GM23338 (cell line): ENCODE measurements at regions not wholly inside any gene's neighbourhood (a gene's known extent, or its start where the extent isn't known, plus 50 kb on each side); places are given as distances from the start of the nearest gene placed in this dataset.
A peak's percentile ranks its signal among the peaks of the same experiment; 100 is the strongest.

Source experiments
- ATAC-seq: fragments of 200-7000 bp; cut with Tn5 transposase; 3 replicates; pipeline ENCODE4 v1.9.1; 2020
- DNase-seq: peaks from one replicate; pipeline ENCODE4 v3.0.0-alpha.2; 2015; ENCODE audit warnings: low spot score
- H2AFZ ChIP-seq: fragments of 200-600 bp; sonication (generic); 2 replicates; pipeline ENCODE4 v1.8.0; 2016; ENCODE audit warnings: antibody characterized with exemption, mild to moderate bottlenecking, moderate library complexity
- H3F3A ChIP-seq: fragments of 200-600 bp; sonication (generic); replicated peaks from 2 replicates; pipeline ENCODE4 v1.8.0; 2017; ENCODE audit warnings: antibody characterized with exemption, mixed run types, low read depth
- H3K27ac ChIP-seq: fragments of 200-600 bp; sonication (generic); 2 replicates; pipeline ENCODE4 v1.6.1; 2016; ENCODE audit warnings: low read depth
- H3K27me3 ChIP-seq: fragments of 200-600 bp; sonication (generic); 2 replicates; pipeline ENCODE4 v1.8.0; 2016; ENCODE audit warnings: mild to moderate bottlenecking, mixed run types, moderate library complexity; ENCODE audit not compliant: insufficient read depth
- H3K36me3 ChIP-seq: fragments of 200-600 bp; sonication (generic); 2 replicates; pipeline ENCODE4 v1.8.0; 2016; ENCODE audit warnings: mild to moderate bottlenecking; ENCODE audit not compliant: insufficient read depth
- H3K4me1 ChIP-seq: fragments of 200-600 bp; sonication (generic); 2 replicates; pipeline ENCODE4 v1.8.0; 2016; ENCODE audit warnings: mild to moderate bottlenecking, moderate library complexity; ENCODE audit not compliant: insufficient read depth
- H3K4me2 ChIP-seq: fragments of 200-600 bp; sonication (generic); 2 replicates; pipeline ENCODE4 v1.7.1; 2017; ENCODE audit warnings: mixed run types
- H3K4me3 ChIP-seq: fragments of 200-600 bp; sonication (generic); 2 replicates; pipeline ENCODE4 v1.6.1; 2016; ENCODE audit warnings: mixed run types
- H3K79me2 ChIP-seq: fragments of 200-600 bp; sonication (generic); replicated peaks from 2 replicates; pipeline ENCODE4 v1.8.0; 2017; ENCODE audit warnings: mild to moderate bottlenecking; ENCODE audit not compliant: insufficient read depth
- H3K9me2 ChIP-seq: fragments of 200-600 bp; sonication (generic); 2 replicates; pipeline ENCODE4 v1.8.0; 2017; ENCODE audit not compliant: insufficient read depth
- H4K20me1 ChIP-seq: fragments of 200-600 bp; sonication (generic); replicated peaks from 2 replicates; pipeline ENCODE4 v1.8.0; 2017; ENCODE audit warnings: mild to moderate bottlenecking; ENCODE audit not compliant: insufficient read depth
- H3K27ac Mint-ChIP-seq: 2 replicates; pipeline ENCODE4 v1.8.0; 2020; ENCODE audit warnings: inconsistent platforms, mild to moderate bottlenecking, moderate library complexity, mixed read lengths
- H3K27me3 Mint-ChIP-seq: 3 replicates; pipeline ENCODE4 v1.8.0; 2022; ENCODE audit warnings: low read depth, mild to moderate bottlenecking, moderate library complexity, mixed read lengths, inconsistent platforms; ENCODE audit not compliant: insufficient read depth, poor library complexity
- H3K36me3 Mint-ChIP-seq: 3 replicates; pipeline ENCODE4 v1.8.0; 2021; ENCODE audit warnings: low read depth, mild to moderate bottlenecking, inconsistent platforms, moderate library complexity, mixed read lengths
- H3K4me1 Mint-ChIP-seq: 3 replicates; pipeline ENCODE4 v1.8.0; 2020; ENCODE audit warnings: mild to moderate bottlenecking, inconsistent platforms, mixed read lengths
- H3K4me3 Mint-ChIP-seq: 3 replicates; pipeline ENCODE4 v1.8.0; 2021; ENCODE audit warnings: moderate library complexity, mild to moderate bottlenecking, inconsistent platforms, mixed read lengths
- H3K9me3 Mint-ChIP-seq: 3 replicates; pipeline ENCODE4 v1.8.0; 2020; ENCODE audit warnings: moderate library complexity, mild to moderate bottlenecking, inconsistent platforms, mixed read lengths
- CREB1 ChIP-seq: fragments of 250-450 bp; sonication (Bioruptor Pico); IDR thresholded peaks from 2 replicates; pipeline ENCODE4 v1.5.0; 2020; ENCODE audit warnings: low read depth, mild to moderate bottlenecking, moderate library complexity
- CTCF ChIP-seq, 2 experiments: fragments of 200-600 bp in 1 of 2; sonication (generic) in 1 of 2; conservative IDR thresholded peaks; 2 replicates each; pipeline versions ENCODE4 v1.5.1 to v1.6.1; 2016 to 2017; ENCODE audit warnings: antibody characterized with exemption in 2 of 2, low read depth in 2 of 2, mild to moderate bottlenecking in 2 of 2, moderate library complexity in 1 of 2
- EZH2 ChIP-seq: fragments of 200-600 bp; sonication (generic); IDR thresholded peaks from one replicate; pipeline ENCODE4 v1.8.0; 2017; ENCODE audit warnings: antibody characterized with exemption, mild to moderate bottlenecking, low read depth; ENCODE audit not compliant: unreplicated experiment
- JUNB ChIP-seq: IDR thresholded peaks from one replicate; pipeline ENCODE4 v1.6.1; 2016; ENCODE audit warnings: antibody characterized with exemption; ENCODE audit not compliant: unreplicated experiment
- NANOG ChIP-seq: IDR thresholded peaks from 2 replicates; pipeline ENCODE4 v1.6.1; 2016; ENCODE audit warnings: antibody characterized with exemption, borderline replicate concordance
- REST ChIP-seq: IDR thresholded peaks from one replicate; pipeline ENCODE4 v1.6.1; 2018; ENCODE audit warnings: antibody characterized with exemption; ENCODE audit not compliant: unreplicated experiment
- ZNF331 ChIP-seq: fragments of 250-450 bp; sonication (Bioruptor Pico); IDR thresholded peaks from 2 replicates; pipeline ENCODE4 v1.5.0; 2020; ENCODE audit warnings: low read depth, mild to moderate bottlenecking, moderate library complexity
- ZNF462 ChIP-seq: fragments of 250-450 bp; sonication (Bioruptor Pico); IDR thresholded peaks from 2 replicates; pipeline ENCODE4 v1.5.0; 2020; ENCODE audit warnings: mild to moderate bottlenecking, moderate library complexity

- Histone ChIP-seq H3K36me3 (no peaks in the 10 kb centered on the region), H3K27me3 (no peaks in the 10 kb centered on the region), H3K27ac (no peak overlapping the region), H3K4me1 (peaks cover 13% of the 10 kb centered on the region), H3F3A (no peaks in the 10 kb centered on the region), H4K20me1 (no peaks in the 10 kb centered on the region), H3K79me2 (no peaks in the 10 kb centered on the region), H2AFZ (peak overlapping the region; percentile 69; the same call in 1 of the 2 replicates), H3K4me2 (no peak overlapping the region), H3K9me2 (peaks cover 5% of the 10 kb centered on the region; the same call in 1 of the 2 replicates), H3K4me3 (no peak overlapping the region)
- Mint-ChIP-seq H3K4me3 (no peak overlapping the region), H3K4me1 (peaks cover 18% of the 10 kb centered on the region), H3K27ac (no peak overlapping the region), H3K27me3 (peaks cover 5% of the 10 kb centered on the region), H3K36me3 (no peaks in the 10 kb centered on the region), H3K9me3 (no peaks in the 10 kb centered on the region)
- no peak for ATAC-seq
- no peak for DNase-seq
- TF ChIP-seq CREB1 (CRISPR knock-in tag) = no peak
- no peak for TF ChIP-seq ZNF331 (CRISPR knock-in tag)
- TF ChIP-seq NANOG = no peak
- no peak for TF ChIP-seq CTCF (conservative IDR thresholded peaks at IDR 0.05; ENCODE audit: low read depth in 2 of 2)
- TF ChIP-seq EZH2 = no peak
Observed at GRCh38 chr6:25066593-25066992, 130.8 kb upstream of the RIPOR2 start.

- ATAC-seq = no peak
- H3K4me3 Mint-ChIP-seq = no peak overlapping the region
- TF ChIP-seq JUNB (no peak), REST (no peak), CTCF (conservative IDR thresholded peaks at IDR 0.05; ENCODE audit: low read depth in 2 of 2) (no peak), ZNF462 (CRISPR knock-in tag) (no peak)
Observed at GRCh38 chr6:25068866-25069265, 133.1 kb upstream of the RIPOR2 start.

More at GRCh38 chr6:25068866-25069265, 133.1 kb upstream of the RIPOR2 start:
- Histone ChIP-seq H3F3A (no peaks in the 10 kb centered on the region), H3K79me2 (no peaks in the 10 kb centered on the region), H3K9me2 (peaks cover 5% of the 10 kb centered on the region; the same call in 1 of the 2 replicates), H3K4me2 (no peak overlapping the region), H3K4me3 (no peak overlapping the region), H4K20me1 (no peaks in the 10 kb centered on the region), H2AFZ (no peak overlapping the region), H3K4me1 (no peaks in the 10 kb centered on the region), H3K27me3 (no peaks in the 10 kb centered on the region), H3K27ac (no peak overlapping the region), H3K36me3 (no peaks in the 10 kb centered on the region)
- Mint-ChIP-seq H3K27me3 (no peaks in the 10 kb centered on the region), H3K4me1 (peaks cover 5% of the 10 kb centered on the region; the same call in 2 of the 3 replicates), H3K9me3 (no peaks in the 10 kb centered on the region; the same call in 2 of the 3 replicates), H3K27ac (no peak overlapping the region), H3K36me3 (no peaks in the 10 kb centered on the region; the same call in 2 of the 3 replicates)
- no peak for DNase-seq
